Skin epidermis (tissue), 12 donors: ENCODE measurements at regions not wholly inside any gene's neighbourhood (a gene's known extent, or its start where the extent isn't known, plus 50 kb on each side); places are given as distances from the start of the nearest gene placed in this dataset.
"Not testable (repeated sequence)": the region's sequence is repeated elsewhere in the genome, so short reads cannot be mapped to it uniquely, and the experiment has no call there.

Experiments used
- H3K27ac ChIP-seq, 21 experiments: fragments of 200-600 bp; sonication (generic) in 11 of 21; one replicate each; pipeline ENCODE4 v1.5.0; 2020; ENCODE audit warnings: mild to moderate bottlenecking in 3 of 21, inconsistent platforms in 2 of 21, moderate library complexity in 2 of 21
- H3K4me3 ChIP-seq, 7 experiments: fragments of 200-600 bp; sonication (generic) in 2 of 7; one replicate each; pipeline ENCODE4 v1.5.0; 2020; ENCODE audit warnings: inconsistent platforms in 2 of 7, mild to moderate bottlenecking in 2 of 7, moderate library complexity in 1 of 7

- not testable (repeated sequence) for H3K4me3 ChIP-seq, H3K27ac ChIP-seq
These were observed 131.1 kb downstream of the FZD1 start for GRCh38 chr7:91395313-91395712.

DNA sequence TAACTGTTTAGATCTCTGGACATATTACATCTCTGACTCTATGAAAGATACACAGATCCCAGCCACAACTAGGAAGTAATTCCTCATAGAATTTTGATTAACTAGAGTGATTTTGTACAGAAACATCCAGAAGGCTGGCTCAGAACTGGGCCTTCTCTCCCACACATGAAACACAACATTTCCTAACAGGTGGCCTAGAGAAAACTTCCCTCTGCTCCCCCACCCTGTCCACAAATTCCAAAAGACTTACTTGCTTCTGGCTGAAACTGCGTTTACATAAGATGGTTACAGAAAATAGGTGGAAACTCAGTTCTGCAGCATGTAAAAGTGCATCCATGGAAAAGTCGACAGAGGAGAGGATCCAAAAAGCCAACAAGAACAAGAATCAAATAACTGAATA lies 132.9 kb downstream of the FZD1 start:
- Histone ChIP-seq H3K27ac (no peak overlapping the region), H3K4me3 (no peak overlapping the region)

DNA sequence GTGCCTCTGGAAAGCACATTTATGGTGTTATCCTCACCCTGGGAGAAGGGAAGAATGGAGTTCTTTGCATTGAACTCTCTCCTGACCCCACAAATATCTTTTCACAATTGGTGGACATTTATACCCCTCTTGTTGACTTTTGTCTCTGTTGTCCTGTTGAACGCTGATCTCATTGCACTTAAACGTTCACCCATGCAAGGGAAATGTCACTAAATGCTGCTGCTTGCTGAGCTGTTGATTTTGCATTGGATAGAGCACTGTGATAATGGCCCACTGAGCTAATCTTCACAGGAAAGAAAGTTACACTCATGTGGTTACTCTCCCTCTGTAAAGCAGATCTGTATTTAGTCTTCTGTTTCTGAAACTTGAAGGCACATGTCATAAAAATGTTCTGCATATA lies 133.4 kb downstream of the FZD1 start:
- Histone ChIP-seq H3K4me3 (no peak overlapping the region), H3K27ac (no peak overlapping the region)

DNA sequence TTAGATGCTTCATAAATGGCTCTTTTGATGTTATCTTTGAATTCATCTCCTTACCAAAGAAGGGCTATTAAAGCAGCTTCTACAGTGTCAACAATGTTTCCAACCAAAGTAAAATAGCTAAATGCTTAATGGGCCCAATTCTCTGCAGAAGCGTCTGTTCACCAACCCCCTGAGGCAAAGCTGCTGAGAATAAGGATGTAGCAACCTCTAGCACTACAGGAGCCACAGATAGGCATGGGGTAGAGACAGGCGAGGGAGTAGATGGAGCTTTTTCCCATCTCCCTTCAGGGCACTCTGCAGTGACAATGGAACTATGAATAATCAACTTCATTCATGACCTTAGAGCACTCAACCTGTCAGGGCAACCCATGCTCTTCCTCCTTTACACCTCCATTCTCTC lies 134.1 kb downstream of the FZD1 start:
- Histone ChIP-seq H3K27ac (no peak overlapping the region), H3K4me3 (no peak overlapping the region)

GRCh38 chr7:91405092-91405788 lies 141.0 kb downstream of the FZD1 start:
- Histone ChIP-seq H3K4me3 (no peak overlapping the region), H3K27ac (no peak overlapping the region)

- H3K27ac ChIP-seq, H3K4me3 ChIP-seq: not testable (repeated sequence)
These were observed 141.6 kb downstream of the FZD1 start for GRCh38 chr7:91405873-91406272.

DNA sequence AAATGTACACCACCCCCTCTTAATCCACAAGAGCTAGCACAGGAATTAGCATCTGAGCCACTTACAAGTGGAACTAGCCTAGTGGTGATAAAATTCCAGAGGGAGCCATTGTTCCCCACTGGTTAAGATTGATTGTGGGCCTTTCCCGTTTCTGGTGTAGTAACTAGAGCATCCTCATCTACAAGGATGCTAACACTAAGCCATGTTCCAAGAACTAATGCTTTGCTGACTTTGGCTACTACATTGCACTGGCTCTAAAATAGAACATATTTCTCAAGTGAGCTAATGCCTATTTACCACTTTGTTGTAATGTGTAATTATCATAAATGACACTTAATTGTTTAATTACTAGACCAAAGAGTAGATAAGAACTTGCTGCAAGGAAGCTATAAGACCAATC lies 143.7 kb downstream of the FZD1 start:
- no peak overlapping the region for H3K4me3 ChIP-seq
- H3K27ac ChIP-seq = no peak overlapping the region

- no peak overlapping the region for H3K4me3 ChIP-seq
- no peak overlapping the region for H3K27ac ChIP-seq
These were observed 144.3 kb downstream of the FZD1 start for GRCh38 chr7:91408388-91409154.

GRCh38 chr7:91411060-91411459 lies 146.8 kb downstream of the FZD1 start:
- H3K4me3 ChIP-seq = no peak overlapping the region
- H3K27ac ChIP-seq = no peak overlapping the region

GRCh38 chr7:91412298-91412697 lies 148.1 kb downstream of the FZD1 start:
- H3K4me3 ChIP-seq = no peak overlapping the region
- no peak overlapping the region for H3K27ac ChIP-seq

DNA sequence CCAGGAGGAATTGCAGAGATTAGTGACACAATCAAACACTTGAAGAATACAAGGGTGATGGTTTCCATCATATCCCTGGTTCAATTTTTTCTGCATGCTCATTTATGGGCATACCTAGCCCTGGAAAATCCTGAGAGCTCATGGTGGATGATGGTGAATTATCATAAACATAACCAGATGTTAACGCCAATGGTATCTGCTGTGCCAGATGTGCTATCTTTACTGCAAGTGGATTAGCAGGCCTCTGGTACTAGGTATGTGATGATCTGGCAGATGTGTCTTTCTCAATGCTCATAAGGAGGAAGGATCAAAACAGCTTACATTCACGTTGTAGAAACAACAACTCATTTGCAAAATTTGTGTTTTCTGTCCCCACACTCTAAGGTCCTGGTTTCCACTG lies 150.5 kb downstream of the FZD1 start:
- no peak overlapping the region for H3K4me3 ChIP-seq

GRCh38 chr7:91416155-91416865 lies 152.1 kb downstream of the FZD1 start:
- H3K27ac ChIP-seq = no peak overlapping the region
- H3K4me3 ChIP-seq = no peak overlapping the region

More for the DNA sequence above, 150.5 kb downstream of the FZD1 start:
- no peak overlapping the region for H3K27ac ChIP-seq

GRCh38 chr7:91420606-91421005 lies 156.4 kb downstream of the FZD1 start:
- Histone ChIP-seq H3K4me3 (no peak overlapping the region), H3K27ac (no peak overlapping the region)

DNA sequence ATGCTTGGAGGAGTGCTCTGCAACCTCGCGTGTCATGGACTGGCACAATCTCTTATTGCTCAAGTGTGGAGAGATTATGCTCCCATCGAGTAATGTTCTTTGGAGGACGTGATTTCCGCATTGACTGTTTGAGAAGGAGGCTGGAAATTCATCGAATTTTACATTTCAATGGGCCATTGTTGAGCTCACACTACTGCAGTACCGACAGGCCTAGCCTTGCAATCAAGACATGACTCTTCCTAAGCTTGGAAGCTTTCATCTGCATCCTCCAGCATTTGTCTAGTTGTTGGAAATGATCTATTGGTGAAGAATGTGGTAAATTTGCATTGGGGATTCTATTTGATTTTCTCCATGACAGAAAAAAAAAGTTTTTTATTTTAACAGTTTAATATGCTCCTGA lies 156.8 kb downstream of the FZD1 start:
- Histone ChIP-seq H3K27ac (no peak overlapping the region), H3K4me3 (no peak overlapping the region)

- Histone ChIP-seq H3K4me3 (no peak overlapping the region), H3K27ac (no peak overlapping the region)
These were observed 160.1 kb downstream of the FZD1 start for GRCh38 chr7:91424371-91424770.

DNA sequence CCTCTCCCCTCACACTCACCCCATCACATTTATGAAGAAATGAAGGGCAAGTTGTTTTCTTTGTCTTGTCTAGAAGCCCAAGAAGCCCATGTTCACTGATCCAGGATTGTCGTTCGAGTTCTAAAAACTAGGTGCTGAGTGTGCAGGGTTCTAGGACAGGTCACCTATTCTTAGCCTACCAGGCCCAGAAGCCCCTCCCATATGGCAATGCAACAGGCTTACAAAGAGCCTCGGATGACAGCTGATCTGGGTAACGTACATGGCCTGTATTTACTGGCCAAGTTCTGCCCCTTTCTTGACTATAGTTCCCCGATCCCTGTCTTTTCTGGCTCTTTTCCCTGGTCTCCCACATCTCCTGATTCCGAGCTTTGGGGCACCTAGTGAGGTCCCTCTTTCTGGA lies 160.9 kb downstream of the FZD1 start:
- Histone ChIP-seq H3K27ac (no peak overlapping the region), H3K4me3 (no peak overlapping the region)

- no peak overlapping the region for H3K4me3 ChIP-seq
- no peak overlapping the region for H3K27ac ChIP-seq
These were observed 162.8 kb downstream of the FZD1 start for GRCh38 chr7:91427051-91427450.

- no peak overlapping the region for H3K4me3 ChIP-seq
- no peak overlapping the region for H3K27ac ChIP-seq
These were observed 167.4 kb downstream of the FZD1 start for GRCh38 chr7:91431601-91432000.

DNA sequence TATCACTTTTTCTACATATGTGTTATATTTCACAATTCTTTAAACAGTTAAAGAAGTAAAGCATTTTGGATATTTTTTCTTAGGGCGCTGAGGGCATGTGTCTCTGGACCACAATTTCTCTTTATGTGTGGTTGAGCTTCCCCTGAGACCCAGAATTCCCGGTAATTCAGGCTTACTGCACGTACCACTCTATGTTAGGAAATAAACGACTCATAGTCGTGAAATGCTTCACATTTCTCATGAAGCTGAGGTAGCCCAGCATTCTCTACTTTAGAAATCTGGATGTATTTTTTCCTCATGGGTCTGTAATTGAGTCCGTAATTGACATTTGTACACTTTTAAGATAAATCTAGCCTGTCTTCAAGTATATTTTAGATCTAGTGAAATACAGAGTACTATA lies 170.6 kb downstream of the FZD1 start:
- Histone ChIP-seq H3K4me3 (no peak overlapping the region), H3K27ac (peak overlapping the region in 2 of 21 experiments; percentile 6 to 58)

GRCh38 chr7:91435381-91436059 lies 171.3 kb downstream of the FZD1 start:
- peak overlapping the region in 1 of 21 experiments; percentile 58 for H3K27ac ChIP-seq
- no peak overlapping the region for H3K4me3 ChIP-seq
